ENCODE measurements at regions not wholly inside any gene's neighbourhood (a gene's known extent, or its start where the extent isn't known, plus 50 kb on each side); places are given as distances from the start of the nearest gene placed in this dataset.

GRCh38 chr13:22061371-22061805 is 390.5 kb downstream of the FGF9 start:
- peak; percentile 54 for DNase-seq (ENCODE audit: low spot score)

DNA sequence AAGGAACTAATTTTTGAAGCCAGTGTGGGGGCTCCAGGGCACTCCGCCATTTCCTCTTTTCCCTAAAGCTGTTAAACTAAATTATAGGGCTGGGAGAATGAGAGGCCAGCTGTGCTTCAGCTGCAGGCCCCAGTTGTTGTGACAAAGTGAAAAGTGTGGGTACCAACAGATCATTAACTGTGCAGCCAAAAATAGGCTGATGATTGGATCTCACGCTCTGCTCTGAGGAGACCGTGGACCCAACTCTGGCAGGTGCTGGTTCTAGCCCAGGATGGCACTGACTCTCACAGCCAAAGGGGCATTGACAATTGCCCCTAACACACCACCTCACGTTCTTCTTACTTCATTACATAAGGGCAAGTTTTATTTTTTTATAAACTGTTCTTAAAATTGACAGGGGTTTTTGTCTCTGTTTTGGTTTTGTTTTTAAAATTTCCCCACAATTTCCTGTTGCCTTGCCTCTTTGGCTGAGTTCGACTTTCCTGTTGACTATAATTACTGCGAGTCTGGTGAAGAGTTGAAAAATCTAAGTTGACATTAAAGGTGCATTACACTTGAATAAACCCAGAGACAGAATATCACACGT is 391.0 kb downstream of the FGF9 start:
- no peak for DNase-seq (ENCODE audit: low spot score)

GRCh38 chr13:22062478-22063205 is 391.8 kb downstream of the FGF9 start:
- no peak for DNase-seq (ENCODE audit: low spot score)

GRCh38 chr13:22063416-22064124 is 392.7 kb downstream of the FGF9 start:
- DNase-seq (ENCODE audit: low spot score): no peak

- DNase-seq (ENCODE audit: low spot score): no peak
These were observed 394.2 kb downstream of the FGF9 start for GRCh38 chr13:22064854-22065620.

DNA sequence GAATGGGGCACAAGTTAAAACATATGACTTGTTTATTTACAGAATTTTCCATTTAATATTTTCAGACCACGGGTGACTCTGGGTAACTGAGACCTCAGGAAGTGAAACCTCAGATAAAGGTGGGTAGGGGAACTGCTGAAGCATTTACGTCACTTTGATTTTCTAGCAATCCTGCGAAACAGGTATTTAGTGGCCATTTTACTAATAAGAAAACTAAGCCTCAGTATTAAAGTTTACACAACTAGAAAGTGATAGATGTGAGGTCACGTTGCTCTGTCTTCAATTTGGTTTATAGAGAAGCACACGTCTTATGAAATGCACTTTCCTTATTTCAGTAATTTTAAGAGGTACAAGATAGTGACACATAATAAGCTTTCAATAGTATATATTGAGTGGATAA is 402.8 kb downstream of the FGF9 start:
- no peak for DNase-seq (ENCODE audit: low spot score)

DNA sequence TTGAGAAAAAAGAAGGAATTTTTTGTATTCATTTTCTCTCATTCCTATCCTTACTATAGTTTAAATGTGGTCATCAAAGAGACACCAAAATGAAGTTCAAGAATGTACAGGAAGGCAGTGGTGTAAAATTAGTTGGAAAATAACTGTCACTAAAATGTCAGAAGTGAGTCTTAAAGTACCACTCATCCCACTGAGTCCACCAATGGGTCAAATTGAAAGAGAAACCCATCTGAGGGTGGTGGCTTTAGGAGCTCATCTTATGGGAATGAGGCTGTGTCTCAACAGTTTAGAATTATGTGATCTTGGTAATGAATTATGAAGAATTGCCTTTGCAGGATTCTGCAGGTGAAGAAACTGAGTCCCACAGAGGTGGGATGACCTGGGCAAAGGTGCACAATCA is 403.5 kb downstream of the FGF9 start:
- no peak for DNase-seq (ENCODE audit: low spot score)

- no peak for DNase-seq (ENCODE audit: low spot score)
These were observed 405.8 kb downstream of the FGF9 start for GRCh38 chr13:22076658-22077057.

- no peak for DNase-seq (ENCODE audit: low spot score)
These were observed 406.4 kb downstream of the FGF9 start for GRCh38 chr13:22077205-22077683.

DNA sequence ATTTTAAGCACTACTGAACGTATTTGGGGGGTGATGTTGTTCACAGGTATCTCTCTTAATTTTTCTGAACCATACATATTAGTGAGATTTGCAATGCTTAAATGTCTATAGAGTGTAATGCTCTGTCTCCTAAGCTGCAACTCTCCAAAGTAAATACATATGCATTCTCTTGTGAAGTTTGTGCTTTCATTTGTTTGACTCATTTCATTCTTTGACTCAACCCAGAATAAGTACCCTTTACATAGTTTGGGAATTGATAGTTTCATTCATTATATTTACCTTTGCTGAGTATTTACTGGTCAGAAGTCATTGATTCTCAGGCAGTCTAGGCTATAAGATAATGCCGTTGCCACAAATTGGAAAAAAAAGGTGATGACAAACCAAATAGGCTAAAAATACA is 406.9 kb downstream of the FGF9 start:
- no peak for DNase-seq (ENCODE audit: low spot score)

DNA sequence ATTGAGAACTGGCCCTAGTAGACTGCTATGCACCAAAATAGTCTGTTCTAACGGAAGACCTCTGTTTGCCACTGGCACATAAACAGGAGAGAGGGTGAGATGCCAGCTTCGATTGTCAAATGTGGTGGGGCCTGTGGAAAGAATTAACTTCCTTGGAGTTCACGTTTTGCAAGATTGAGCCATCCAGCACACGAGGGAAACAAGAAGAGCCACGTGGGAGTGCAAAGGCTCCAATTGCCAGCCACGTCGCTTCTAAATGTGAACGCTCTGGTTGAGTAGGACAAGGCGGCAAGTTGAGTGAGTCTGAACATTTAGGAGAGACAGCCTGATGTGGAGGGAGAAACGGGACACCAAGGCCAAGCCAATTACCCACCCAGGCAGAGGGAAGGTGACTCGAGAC is 409.1 kb downstream of the FGF9 start:
- no peak for DNase-seq (ENCODE audit: low spot score)

DNA sequence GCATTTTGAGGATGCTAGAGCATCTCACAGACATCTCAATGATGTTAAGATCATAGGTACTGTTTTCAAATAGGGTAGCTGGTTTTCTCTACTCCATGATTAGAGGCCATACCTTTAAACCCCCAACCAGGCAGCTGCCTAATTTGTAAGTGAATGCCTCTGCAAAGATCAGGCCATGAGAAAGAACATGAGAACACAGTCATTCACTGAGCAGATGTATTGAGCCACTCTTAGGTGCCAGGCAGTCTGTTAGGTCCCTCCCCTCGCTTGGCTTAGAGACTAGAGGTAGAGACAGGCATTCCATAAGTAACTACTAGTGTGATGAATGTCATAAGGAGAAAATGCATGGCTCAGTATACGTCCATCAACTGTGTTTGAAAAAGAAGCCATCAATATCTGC is 410.0 kb downstream of the FGF9 start:
- no peak for DNase-seq (ENCODE audit: low spot score)

DNA sequence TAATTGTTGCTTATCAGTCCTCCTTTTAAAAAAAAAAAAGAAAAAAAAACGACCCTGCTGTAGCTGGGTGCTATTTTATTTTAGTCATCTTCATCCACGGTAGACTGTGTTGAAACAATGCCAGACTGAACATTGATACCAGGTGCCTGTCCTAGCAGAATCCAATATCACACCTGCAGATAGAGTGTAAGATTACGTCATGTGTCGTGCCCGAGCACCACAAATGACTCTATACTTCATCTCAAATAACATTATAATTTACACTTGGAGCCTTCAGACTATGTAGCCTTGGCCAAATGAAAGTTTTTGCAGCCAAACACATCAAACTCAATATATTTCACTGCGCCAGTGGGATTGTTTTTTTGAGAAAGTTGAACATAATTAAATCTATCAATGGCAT is 410.6 kb downstream of the FGF9 start:
- DNase-seq (ENCODE audit: low spot score): no peak

GRCh38 chr13:22082030-22082429 is 411.2 kb downstream of the FGF9 start:
- DNase-seq (ENCODE audit: low spot score): no peak

GRCh38 chr13:22082437-22083100 is 411.7 kb downstream of the FGF9 start:
- DNase-seq (ENCODE audit: low spot score): no peak

DNA sequence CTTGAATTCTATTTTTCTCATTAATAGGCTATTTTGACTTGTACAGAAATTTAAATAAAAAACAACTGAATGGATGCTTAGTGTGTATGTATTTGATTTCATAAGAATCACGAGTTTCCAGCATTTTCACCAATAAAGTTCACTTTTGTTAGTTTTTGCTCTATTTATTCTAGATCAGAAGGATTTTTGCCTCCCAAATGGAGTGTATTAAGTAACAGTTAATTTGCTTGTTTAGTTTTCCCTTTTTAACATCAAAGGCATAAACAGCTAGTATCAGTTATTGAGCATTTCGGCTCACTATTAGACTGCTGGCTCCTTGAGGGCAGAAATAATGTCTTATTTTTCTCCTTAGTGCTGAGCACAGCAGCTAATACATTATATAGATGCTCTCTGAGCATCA is 414.1 kb downstream of the FGF9 start:
- no peak for DNase-seq (ENCODE audit: low spot score)

GRCh38 chr13:22086597-22087330 is 415.9 kb downstream of the FGF9 start:
- no peak for DNase-seq (ENCODE audit: low spot score)

DNA sequence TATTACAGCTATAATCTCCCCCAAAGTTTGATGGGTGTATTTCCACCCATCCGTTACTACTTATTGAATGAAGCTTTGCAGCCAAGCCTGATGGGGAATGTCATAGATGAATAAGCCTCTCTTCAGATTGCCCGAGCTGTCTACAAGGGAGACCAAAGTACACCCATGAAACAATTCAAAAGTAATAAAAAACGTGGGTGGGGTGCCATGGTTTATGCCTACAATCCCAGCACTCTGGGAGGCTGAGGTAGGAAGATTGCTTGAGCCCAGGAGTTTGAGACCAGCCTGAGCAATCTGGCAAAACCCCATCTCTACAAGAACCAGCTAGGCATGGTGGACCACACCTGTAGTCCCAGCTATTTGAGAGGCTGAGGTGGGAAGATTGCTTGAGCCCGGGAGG is 419.2 kb downstream of the FGF9 start:
- no peak for DNase-seq (ENCODE audit: low spot score)

GRCh38 chr13:22091222-22091970 is 420.5 kb downstream of the FGF9 start:
- no peak for DNase-seq (ENCODE audit: low spot score)

DNA sequence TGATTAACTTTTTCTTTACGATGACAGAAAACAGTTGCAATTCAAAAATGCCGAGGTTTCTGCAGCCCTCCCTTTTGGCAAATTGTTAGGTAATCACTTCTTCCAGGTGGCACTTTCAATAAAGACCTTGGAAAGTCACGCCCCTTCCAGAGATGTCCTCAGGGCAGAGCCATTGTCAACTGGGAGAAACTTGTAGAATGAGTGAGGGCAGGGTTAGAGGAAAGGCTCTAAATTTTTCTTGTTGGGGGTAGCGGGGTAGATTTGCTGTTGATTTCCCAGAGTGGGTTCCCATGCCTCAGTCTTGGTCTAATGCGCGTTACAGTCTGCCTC is 421.1 kb downstream of the FGF9 start:
- no peak for DNase-seq (ENCODE audit: low spot score)

Data from Ammon's horn (tissue), 1 donor.